ENCODE measurements at regions not wholly inside any gene's neighbourhood (a gene's known extent, or its start where the extent isn't known, plus 50 kb on each side); places are given as distances from the start of the nearest gene placed in this dataset.

- POLR2A ChIA-PET, result no interaction called here
- Histone ChIP-seq H3K9me2 (ENCODE audit: insufficient read depth, low read length) (no peaks in the 10 kb centered on the region), H3K4me2 (ENCODE audit: low read length) (no peak overlapping the region), H2AFZ (ENCODE audit: low read length) (no peak overlapping the region), H3K79me2 (ENCODE audit: insufficient read depth, low read depth, low read length) (no peaks in the 10 kb centered on the region), H3K4me1 (ENCODE audit: insufficient read depth, low read length, poor library complexity, severe bottlenecking) (no peaks in the 10 kb centered on the region), H3K9me3 (ENCODE audit: low read length) (no peaks in the 10 kb centered on the region), H3K4me3 (ENCODE audit: low read depth, low read length, poor library complexity, severe bottlenecking) (no peak overlapping the region), H3K27ac (ENCODE audit: low read depth, low read length, poor library complexity, severe bottlenecking) (no peak overlapping the region), H3K36me3 (ENCODE audit: insufficient read depth, low read length) (no peaks in the 10 kb centered on the region), H4K20me1 (ENCODE audit: insufficient read depth, low read length) (no peaks in the 10 kb centered on the region)
- DNase-seq (ENCODE audit: low spot score), result no peak
- TF ChIP-seq CTCF (conservative IDR thresholded peaks at IDR 0.05; ENCODE audit: low read length) (no peak), EZH2phosphoT487 (IDR thresholded peaks at IDR 0.05; ENCODE audit: borderline replicate concordance, low read depth, low read length) (no peak)
- BruUV-seq (replicated peaks), result no TSS peak
- intact Hi-C loops (cut with micrococcal nuclease; ENCODE audit: unreplicated experiment), result no loop called here
- CTCF ChIA-PET (ENCODE audit: unreplicated experiment), result no interaction called here
Measured at GRCh38 chr7:94848992-94849576, 58.3 kb upstream of the PPP1R9A start.

DNA sequence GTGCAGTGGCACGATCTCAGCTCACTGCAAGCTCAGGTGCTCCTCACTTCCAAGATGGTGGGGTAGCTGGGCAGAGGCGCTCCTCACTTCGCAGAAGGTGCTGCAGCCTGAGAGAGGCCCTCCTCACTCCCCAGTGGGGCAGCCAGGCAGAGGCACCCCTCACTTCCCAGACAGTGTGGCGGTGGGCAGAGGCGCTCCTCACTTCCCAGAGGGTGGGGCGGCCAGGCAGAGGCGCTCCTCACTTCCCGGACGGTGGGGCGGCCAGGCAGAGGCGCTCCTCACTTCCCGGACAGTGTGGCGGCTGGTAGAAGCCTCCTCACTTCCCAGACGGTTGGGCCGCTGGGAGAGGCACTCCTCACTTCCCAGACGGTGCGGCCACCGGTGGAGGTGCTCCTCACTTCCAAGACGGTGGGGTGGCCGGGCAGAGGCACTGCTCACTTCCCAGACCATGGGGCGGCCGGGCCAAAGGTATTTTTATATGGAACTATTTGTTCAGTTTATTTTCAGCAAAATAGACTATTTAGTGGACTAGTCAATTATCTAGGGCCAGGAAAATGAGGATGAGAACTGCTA is 57.7 kb upstream of the PPP1R9A start:
- TF ChIP-seq EZH2phosphoT487 (IDR thresholded peaks at IDR 0.05; ENCODE audit: borderline replicate concordance, low read depth, low read length), result no peak
- no peak for TF ChIP-seq CTCF (conservative IDR thresholded peaks at IDR 0.05; ENCODE audit: low read length)
- H3K4me2 ChIP-seq (ENCODE audit: low read length), result no peak overlapping the region
- H3K4me1 ChIP-seq (ENCODE audit: insufficient read depth, low read length, poor library complexity, severe bottlenecking), result no peaks in the 10 kb centered on the region
- H4K20me1 ChIP-seq (ENCODE audit: insufficient read depth, low read length), result no peaks in the 10 kb centered on the region
- POLR2A ChIA-PET, result no interaction called here
- no peaks in the 10 kb centered on the region for H3K79me2 ChIP-seq (ENCODE audit: insufficient read depth, low read depth, low read length)
- no TSS peak for BruUV-seq (replicated peaks)
- no peak overlapping the region for H3K27ac ChIP-seq (ENCODE audit: low read depth, low read length, poor library complexity, severe bottlenecking)
- intact Hi-C loops (cut with micrococcal nuclease; ENCODE audit: unreplicated experiment), result no loop called here
- CTCF ChIA-PET (ENCODE audit: unreplicated experiment), result no interaction called here
- no peaks in the 10 kb centered on the region for H3K9me3 ChIP-seq (ENCODE audit: low read length)
- no peak overlapping the region for H2AFZ ChIP-seq (ENCODE audit: low read length)
- DNase-seq (ENCODE audit: low spot score), result no peak
- H3K4me3 ChIP-seq (ENCODE audit: low read depth, low read length, poor library complexity, severe bottlenecking), result no peak overlapping the region
- H3K9me2 ChIP-seq (ENCODE audit: insufficient read depth, low read length), result no peaks in the 10 kb centered on the region
- no peaks in the 10 kb centered on the region for H3K36me3 ChIP-seq (ENCODE audit: insufficient read depth, low read length)

GRCh38 chr7:94855589-94855988 is 51.8 kb upstream of the PPP1R9A start:
- intact Hi-C loops (cut with micrococcal nuclease; ENCODE audit: unreplicated experiment), result no loop called here
- no peak for DNase-seq (ENCODE audit: low spot score)
- Histone ChIP-seq H3K79me2 (ENCODE audit: insufficient read depth, low read depth, low read length) (no peaks in the 10 kb centered on the region), H3K36me3 (ENCODE audit: insufficient read depth, low read length) (no peaks in the 10 kb centered on the region), H3K27ac (ENCODE audit: low read depth, low read length, poor library complexity, severe bottlenecking) (no peak overlapping the region), H3K9me2 (ENCODE audit: insufficient read depth, low read length) (no peaks in the 10 kb centered on the region), H3K4me2 (ENCODE audit: low read length) (no peak overlapping the region), H2AFZ (ENCODE audit: low read length) (no peak overlapping the region), H4K20me1 (ENCODE audit: insufficient read depth, low read length) (no peaks in the 10 kb centered on the region), H3K9me3 (ENCODE audit: low read length) (no peaks in the 10 kb centered on the region), H3K4me1 (ENCODE audit: insufficient read depth, low read length, poor library complexity, severe bottlenecking) (no peaks in the 10 kb centered on the region), H3K4me3 (ENCODE audit: low read depth, low read length, poor library complexity, severe bottlenecking) (no peak overlapping the region)
- BruUV-seq (replicated peaks), result no TSS peak
- ChIA-PET POLR2A (no interaction called here), CTCF (ENCODE audit: unreplicated experiment) (no interaction called here)
- TF ChIP-seq EZH2phosphoT487 (IDR thresholded peaks at IDR 0.05; ENCODE audit: borderline replicate concordance, low read depth, low read length), result no peak
- TF ChIP-seq CTCF (conservative IDR thresholded peaks at IDR 0.05; ENCODE audit: low read length), result no peak
